NCI-H2227 treated with DMSO at 0.1 percent for 48 hours (cell line): ENCODE measurements at regions not wholly inside any gene's neighbourhood (a gene's known extent, or its start where the extent isn't known, plus 50 kb on each side); places are given as distances from the start of the nearest gene placed in this dataset.

Experiments
- DNase-seq: peaks from one replicate; lab custom pipeline; 2025; lab: John Stamatoyannopoulos, UW

DNA sequence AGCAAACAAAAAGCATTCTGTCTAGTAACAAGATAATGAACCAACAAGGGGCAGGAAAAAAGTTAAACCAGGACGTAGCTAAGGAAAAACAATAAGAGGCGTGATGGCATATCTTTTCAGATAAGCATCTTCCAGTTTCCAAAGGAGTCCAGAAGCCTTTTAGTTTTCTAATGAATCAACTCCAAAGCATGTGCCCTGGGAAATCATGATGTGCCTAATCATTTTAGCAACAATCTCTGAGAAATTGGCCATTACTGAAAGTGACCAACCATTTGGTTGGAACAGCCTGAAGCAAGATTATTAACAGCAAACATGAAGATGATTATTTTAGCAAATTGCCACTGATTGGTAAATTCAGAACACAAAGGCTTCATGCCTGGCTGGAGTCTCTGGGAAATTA is 440.9 kb upstream of the MAF start:
- DNase-seq = no peak

DNA sequence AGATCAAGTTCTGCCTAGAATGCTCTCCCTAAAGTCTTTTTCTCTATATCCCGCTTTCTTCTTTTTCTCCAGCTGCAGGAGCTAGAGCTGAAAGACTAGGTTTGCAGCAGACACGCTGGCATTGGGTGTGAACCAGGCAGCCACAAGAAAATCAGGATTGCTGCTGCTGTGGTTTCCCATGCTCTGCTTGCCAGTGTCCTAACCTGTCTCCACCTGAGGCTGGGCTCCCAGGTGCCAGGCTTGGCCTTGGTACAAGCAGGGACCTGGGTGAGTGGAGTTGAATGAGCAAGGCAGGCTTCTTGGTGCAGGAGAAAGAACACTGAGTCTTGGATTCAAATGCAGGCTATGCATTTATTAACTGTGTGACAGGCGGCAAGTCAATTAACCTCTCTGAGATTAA is 440.3 kb upstream of the MAF start:
- no peak for DNase-seq

DNA sequence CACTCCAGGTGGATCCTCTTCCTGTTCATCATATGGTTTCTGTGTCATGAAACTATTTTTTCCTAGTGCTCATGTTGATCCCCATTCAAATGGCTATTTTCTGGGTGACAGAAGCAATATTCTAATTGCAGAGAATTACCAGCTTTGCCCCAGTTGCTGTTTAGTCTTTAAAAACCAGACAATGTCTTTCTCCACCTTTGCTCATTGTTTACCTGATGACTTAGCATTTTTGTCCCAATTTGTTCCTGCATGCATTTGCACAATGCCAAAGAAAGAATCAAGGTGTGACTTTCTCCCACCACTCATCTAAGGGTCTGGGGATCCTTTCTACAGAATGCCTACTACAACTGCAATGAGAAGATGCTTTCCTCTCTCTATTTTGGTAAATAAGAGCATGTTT is 439.9 kb upstream of the MAF start:
- DNase-seq = no peak

DNA sequence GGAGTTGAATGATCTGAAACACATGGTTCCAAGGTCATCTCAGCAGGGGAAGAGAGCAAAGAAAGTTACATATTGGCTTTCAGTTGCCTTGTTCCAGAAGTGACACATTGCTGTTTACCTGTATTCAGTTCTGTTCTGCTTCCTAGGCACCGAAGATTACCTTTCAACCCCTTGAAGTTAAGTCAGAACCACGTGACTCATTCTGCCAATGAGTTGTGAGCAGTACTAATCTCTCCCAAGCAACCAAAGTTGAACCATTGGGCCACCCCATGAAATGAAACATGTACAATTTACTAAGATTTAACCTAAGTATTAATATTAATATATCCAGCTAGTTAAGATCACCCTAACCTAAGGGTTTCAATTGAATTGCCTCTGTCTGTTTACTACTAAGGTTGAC is 439.2 kb upstream of the MAF start:
- no peak for DNase-seq

DNA sequence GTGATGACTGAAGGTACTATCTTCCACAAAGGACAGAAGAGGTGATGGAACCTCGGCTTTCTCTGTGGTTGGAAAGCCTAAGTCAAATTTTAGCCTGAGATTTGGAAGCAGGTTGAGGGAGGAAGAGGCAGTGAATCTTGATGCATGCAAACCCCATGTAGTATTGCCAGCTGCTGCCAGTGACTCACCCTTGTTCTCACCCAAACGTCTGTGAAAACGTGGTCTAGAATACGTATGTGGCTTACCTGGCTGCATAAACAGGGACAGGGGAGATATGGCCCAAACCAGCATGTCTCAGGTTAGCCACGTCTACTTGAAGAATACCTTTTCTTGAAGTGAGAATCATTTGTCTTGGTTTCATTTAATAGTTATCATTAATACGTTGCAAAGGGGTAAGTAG is 438.0 kb upstream of the MAF start:
- DNase-seq = no peak

DNA sequence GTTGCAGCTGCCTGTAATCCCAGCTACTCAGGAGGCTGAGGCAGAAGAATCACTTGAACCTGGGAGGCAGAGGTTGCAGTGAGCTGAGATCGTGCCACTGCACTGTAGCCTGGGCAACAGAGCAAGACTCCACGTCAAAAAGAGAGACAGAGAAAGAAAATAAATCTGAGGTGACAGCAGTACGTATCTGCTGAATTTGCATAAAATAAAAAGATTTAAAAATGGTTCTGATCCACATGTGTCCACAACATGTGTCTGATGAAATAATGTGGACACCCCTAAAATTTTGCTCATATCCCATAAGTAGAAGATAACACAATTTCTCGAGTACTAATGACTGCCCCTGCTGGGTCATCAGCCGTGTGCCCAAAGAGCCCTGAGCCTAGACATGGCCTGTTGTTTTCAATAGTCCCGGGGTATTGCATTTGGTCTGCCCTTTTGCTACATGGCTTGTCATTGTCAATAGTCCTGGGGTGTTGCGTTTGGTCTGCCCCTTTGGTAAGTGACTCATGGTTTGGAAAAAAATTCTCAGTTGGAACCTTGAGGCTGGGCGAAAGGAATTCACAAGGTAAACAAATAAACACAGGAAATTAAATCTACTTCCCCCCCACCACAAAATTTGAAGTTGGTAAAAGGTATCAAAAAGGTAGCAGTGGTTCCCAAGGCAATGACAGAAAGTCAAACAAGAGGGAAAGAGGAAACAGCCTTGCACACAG is 434.6 kb upstream of the MAF start:
- DNase-seq = no peak

DNA sequence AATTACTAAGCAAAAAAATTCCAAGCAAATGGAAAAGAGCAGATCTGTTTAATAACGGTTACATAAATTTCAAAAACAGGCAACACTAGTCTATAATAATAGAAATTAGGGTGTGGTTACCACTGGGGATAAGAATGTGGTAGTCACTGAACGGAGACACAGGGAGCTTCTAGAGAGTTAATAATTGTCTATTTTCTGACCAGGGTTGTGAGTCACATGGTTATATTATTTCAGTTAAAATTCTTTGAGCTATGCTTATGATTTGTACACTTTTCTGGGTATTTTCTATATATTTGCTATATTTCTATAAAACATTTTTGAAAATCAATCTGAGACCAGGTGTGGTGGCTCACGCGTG is 433.9 kb upstream of the MAF start:
- no peak for DNase-seq

DNA sequence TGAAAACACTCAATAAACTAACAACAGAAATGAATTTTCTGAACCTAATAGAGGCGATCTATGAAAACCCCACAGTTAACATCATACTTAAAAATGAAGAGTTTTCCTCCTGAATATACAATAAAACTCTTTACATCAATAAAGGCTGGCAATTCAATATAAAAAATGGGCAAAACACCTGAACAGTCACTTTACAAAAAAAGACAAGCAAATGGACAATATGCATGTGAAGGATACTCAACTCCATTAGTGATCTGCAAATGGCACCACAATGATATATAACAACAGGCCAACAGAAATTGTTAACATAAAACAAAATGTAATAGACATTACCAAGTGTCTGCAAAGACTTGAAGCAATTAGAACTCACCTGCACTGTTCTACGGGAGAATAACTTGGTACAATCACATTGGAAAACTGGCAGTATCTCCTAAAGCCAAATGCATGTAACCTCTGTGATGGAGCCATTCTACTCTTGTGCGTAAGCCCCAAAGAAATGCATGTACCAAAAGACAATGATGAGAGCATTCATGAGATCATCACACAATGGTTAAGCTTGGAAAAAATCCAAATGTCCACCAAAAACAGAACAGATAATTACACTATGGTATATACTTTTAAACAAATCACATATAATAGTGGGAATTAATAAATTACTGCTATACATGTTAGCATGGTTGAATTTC is 433.4 kb upstream of the MAF start:
- DNase-seq = no peak

DNA sequence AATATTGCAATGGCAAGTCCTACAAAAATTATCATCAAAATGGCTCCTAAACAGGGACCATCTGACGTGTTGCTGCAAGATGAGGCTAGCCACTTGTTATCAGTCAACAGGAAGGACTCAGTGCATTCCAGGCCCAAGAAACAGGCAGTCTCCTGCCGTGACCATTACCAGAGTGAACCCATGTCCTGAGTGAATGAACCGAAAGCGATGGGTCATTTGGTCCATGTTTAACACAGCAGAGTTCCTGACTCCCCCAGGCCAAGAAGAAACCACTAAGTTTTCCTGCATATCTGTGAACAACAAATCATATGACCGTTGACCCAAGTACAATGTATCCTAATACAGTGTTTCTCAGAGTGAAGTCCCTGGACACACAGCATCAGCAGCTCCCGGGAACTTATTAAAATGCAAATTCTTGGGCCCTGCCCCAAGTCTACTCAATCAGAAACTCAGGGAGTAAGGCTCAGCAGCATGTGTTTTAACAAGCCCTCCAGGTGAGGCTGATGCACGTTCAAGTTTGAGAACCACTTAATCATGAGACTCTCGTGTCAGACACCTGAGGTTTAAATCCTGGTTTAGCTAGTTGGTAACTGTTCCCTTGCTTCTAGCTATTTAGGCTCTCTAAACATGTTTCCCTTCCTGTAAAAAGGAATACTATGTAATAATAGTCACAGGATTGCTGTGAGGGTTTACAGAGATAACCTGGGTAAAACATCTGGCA is 429.4 kb upstream of the MAF start:
- no peak for DNase-seq

DNA sequence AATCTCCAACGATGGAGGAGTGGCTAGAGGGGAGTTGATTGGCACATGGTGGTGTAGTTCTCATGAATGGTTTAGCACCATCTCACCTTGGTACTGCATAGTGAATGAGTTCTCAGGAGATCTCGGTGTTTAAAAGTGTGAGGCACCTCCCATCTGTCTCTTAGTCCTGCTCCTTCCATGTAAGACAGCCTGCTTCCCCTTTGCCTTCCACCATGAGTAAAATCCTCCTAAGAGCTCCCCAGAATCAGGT is 428.8 kb upstream of the MAF start:
- DNase-seq = no peak

DNA sequence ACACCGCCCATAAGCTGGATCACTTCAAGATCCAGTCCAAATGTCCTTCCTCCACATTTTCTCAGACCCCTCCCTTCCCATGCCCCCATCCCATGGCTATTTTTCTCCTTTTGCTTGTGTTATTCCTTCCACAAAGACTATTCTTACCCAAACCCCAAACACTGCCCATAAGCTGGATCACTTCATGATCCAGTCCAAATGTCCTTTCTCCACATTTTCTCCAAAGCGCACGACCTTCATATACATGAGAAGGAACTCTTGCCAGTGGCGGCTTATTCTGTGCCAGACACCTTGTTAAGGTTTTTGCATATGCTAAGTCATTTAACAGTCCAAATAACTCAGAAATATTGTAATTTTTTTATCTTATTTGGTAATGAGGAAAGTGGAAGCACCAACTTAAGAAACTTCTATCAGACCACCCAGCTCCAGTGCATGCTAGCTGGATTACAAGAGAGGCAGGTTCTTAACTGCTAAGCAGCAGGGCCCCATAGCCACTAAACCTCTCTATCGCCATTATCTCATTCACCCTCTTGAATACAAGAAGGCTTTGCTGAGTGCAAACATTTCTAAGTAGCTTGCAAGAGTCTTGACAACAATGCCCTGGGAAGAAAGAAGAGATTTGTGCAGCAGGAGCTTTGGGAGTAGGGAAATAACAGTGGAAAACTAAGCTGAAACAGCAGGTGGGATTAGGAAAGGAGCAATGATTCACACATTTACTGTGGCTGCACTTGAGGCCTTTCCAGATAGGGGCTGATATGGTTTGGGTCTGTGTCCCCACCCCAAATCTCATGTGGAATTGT is 428.2 kb upstream of the MAF start:
- no peak for DNase-seq

DNA sequence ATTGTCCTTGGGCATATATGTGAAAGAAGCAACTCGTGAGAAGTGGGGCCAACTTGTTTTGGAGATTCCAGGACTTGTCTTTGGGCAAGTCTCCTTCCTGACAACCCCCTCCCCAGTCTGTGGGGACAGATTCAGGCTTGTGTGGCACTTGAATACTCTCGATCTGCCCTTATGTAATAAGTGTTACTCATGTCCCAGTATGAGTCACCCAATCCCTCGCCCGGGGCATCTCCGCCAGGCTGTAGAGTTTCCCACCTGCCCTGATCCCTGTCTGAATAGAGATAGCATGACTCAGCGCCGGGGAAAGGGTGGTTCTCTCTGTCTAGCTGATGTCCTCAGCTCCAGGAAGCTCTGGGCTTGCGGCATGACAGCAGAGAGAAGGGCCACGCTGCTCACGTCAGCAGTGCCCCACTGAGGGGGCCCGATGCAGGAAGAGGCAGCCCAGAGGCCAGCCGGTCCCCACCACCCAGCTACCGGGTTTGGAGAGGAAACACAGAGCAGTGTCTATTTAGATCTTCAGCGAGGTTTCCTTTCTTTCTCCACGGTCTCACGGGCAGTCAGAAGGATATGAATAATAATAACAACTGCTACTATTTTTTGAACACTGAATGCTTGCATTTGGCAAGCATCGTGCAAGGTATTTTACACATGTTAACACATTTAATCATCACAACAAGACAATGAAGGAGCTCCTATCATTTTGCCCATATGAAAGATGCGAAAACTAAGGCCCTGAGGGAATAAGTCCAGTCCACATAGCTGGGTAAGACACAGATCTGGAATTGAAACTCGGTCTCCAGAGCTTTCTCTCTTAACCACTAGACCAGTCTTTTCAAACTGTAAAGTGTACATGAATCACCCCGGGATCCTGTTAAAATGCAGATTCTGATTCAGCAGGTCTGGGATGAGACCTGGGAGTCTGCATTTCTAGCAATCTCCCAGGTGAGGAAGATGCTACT is 426.7 kb upstream of the MAF start:
- DNase-seq = no peak

DNA sequence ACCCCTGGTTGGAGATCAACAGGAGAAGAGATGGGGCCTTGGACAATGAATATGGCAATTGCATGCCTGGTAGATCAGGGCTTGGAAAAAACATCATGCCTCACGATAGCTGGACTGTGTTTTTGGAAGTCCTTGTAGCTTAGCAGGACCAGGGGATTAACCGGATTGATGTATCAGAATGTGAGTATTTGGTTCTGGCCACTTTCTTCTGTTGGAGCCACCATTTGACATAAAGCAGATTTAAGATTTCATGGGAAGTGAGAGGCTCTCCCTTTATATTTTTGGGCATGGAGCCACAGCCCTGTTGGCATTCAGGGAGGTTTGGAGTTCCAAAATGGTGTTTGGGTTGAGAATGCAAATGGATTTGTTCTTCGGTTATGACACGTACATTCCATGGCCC is 424.7 kb upstream of the MAF start:
- no peak for DNase-seq

DNA sequence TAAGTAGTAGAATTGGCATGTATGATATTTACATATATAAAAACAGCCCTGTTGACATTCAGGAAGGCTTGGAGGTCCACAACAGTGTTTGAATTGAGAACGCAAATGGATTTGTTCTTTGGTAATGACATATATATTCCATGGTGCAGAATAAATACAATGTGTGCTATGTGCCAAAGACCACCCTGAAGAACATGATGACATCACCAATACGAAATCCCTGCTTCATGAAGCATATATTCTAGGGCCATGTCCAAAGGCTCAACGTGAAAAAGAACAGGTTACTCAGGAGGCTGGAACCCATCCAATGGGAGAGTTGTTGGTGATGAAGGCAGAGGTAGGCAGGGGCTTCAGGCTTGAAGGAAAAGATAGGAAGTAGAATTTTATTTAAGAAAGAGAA is 423.9 kb upstream of the MAF start:
- no peak for DNase-seq

DNA sequence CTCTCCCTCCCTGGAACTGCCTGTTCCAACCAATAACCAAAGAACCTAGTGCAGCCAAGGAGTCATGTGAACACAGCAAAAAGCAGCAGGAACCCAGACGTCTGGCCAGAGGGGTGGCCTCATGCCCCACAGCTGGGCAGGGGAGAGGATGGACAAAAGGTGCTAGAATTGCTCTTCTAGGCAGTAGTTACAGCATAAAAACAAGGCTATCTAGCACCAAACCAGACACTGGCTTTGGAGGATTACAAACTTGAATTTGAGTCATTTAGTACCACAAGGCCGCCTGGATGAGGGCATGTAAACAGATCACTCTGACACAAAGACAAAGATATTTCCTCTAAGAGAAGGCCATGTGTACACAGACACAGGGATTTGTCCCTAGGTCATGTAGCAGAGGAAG is 423.3 kb upstream of the MAF start:
- no peak for DNase-seq

DNA sequence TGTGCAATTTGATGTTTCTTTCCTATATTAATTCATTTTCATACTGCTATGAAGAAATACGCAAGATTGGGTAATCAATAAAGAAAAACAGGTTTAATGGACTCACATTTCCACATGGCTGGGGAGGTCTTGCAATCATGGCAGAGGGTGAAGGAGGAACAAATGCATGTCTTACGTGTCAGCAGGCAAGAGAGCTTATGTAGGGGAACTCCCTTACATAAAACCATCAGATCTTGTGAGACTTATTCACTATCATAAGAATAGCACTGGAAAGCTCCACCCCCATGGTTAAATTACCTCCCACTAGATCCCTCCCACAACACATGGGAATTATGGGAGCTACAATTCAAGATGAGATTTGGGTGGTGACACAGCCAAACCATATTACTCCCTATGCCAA is 418.9 kb upstream of the MAF start:
- no peak for DNase-seq

DNA sequence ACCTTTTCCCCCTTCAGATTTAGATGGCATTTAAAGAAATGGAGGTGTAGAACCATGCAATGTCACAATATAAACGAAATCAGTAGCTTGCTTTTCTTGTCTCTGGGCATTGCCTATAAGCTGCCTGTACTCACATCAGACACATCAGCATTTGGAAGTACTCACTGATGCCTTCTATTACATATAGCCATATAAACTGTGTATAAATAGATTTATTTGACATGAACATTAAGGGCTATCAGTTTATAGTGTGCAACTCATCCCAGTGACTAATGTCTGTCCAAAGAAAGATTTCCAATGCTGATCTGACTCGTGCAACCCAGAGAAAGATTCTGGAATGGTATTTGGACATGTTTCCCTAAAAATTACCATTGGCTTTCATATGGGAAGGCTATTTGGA is 417.9 kb upstream of the MAF start:
- DNase-seq = no peak

DNA sequence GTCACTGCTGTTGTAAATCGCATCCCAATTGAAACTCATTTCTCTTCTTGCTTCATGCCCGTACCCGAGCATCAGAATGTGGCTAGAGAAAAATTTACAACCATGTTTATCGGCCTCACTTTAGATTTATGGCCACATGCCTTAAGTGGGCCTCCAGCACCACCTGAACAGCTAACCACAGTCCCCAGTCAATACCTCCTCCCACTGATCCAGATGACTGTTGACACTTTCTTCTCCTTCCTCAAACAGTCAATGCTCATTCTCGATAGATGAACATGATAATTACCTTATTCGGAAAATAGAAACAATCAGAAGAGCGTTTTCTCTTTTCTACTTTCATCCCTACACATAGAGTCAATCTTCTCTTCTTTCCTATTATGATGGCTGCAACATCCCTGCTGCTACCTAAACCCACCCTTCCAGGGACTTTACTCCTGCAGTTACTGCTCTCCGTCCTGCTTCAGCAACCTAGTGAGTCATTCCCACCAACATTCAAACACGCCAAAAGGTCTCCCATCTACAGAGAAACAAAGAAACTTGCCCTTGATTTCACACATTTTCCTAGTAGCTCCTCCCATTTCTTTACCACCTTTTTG is 416.3 kb upstream of the MAF start:
- no peak for DNase-seq

DNA sequence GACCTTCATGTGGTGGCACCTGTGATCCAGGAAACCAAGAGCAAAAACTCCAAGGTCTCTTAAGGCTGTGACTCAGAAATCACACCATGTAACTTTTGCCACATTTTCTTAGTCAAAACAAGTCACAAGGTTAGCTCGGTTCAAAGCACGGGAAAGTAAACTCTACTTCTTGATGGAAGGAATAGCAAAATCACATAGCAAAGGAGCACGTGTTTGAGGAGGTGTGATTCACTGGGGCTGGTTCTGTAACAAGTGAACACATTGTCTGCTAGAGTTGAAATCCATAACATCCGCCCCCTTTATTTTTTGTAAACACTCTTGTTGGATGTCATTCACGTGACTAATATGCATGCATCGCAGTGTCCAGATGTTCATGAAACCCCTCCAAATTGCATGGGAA is 415.0 kb upstream of the MAF start:
- DNase-seq = no peak

DNA sequence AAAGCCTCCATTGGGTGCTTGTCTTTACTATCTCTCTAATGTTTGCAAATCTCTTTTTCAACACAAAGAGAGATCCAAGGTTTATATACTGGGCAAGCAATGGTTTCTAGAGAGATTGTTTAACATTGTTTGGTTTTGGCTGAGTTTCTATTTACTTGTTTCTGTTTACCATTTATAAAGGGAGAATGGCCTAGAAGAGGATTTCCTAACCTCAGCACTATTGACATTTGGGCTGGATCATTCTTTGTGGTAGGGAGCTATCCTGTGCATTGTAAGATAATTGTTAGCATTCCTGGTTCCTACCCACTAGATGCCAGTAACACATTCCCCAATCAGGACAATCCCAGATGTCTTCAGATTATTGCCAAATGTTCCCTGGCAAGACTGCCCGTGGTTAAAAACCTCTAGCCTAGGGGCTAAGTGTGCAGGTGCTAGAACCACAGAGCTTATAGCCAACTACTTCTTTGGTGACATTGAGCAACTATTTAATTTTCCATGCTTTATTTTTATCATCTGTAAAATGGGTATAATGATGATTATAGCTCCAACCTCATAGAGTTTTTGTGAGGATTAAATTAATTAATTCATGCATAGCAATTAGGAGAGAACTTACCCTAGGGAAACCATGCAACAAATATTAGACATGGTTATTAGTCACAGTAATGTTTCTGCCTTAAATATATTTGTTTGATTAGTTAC is 413.9 kb upstream of the MAF start:
- DNase-seq = no peak

DNA sequence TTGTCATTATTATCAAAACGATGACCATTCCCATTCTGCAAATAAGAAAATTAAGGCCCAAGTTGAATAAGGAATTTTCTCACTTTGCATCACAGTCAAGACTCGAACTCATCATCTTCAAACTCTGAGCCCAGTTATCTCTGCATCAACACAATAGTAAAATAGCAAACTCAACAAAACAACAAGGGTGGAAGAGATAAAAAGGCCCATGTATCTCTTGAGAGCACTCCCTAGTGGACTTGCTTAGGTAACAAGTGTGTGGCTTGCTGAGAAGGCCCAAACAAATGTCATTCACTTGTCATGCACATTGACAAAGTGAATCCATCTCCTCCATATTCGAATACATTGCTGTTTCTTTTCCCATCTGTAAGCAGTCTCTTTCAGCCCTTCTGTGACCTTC is 412.0 kb upstream of the MAF start:
- DNase-seq = no peak
